ENCODE measurements at regions not wholly inside any gene's neighbourhood (a gene's known extent, or its start where the extent isn't known, plus 50 kb on each side); places are given as distances from the start of the nearest gene placed in this dataset.

DNA sequence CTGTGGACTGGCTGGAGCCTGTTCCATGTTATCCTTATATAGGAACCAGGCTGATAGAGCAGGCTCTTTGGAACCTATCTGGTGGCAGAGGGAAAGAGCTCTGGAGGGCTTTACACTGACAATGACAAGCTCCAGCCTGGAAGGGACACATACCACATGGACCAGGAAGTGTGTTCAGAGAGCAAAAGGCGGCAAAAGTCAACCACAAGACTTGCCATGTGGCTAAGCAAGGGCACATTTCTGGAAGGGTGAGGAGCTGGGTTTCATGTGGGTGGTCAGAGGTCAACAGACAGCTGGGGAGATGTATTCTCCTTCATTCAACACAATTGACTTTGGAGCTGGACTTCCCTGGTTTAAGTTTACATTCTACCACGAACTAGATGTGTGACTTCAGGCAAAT lies 325.2 kb downstream of the DYSF start:
- TF ChIP-seq, protein P1, sequence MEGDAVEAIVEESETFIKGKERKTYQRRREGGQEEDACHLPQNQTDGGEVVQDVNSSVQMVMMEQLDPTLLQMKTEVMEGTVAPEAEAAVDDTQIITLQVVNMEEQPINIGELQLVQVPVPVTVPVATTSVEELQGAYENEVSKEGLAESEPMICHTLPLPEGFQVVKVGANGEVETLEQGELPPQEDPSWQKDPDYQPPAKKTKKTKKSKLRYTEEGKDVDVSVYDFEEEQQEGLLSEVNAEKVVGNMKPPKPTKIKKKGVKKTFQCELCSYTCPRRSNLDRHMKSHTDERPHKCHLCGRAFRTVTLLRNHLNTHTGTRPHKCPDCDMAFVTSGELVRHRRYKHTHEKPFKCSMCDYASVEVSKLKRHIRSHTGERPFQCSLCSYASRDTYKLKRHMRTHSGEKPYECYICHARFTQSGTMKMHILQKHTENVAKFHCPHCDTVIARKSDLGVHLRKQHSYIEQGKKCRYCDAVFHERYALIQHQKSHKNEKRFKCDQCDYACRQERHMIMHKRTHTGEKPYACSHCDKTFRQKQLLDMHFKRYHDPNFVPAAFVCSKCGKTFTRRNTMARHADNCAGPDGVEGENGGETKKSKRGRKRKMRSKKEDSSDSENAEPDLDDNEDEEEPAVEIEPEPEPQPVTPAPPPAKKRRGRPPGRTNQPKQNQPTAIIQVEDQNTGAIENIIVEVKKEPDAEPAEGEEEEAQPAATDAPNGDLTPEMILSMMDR (conservative IDR thresholded peaks at IDR 0.05; ENCODE audit: low read depth, low read length) = no peak
- no peak for DNase-seq (ENCODE audit: low read depth)
- no peak overlapping the region for H3K4me3 ChIP-seq (ENCODE audit: low read length)

GRCh38 chr2:71777946-71778345 lies 324.6 kb downstream of the DYSF start:
- TF ChIP-seq, protein P1 (conservative IDR thresholded peaks at IDR 0.05; ENCODE audit: low read depth, low read length) = no peak
- DNase-seq (ENCODE audit: low read depth) = no peak
- no peak overlapping the region for H3K4me3 ChIP-seq (ENCODE audit: low read length)

- no peak for DNase-seq (ENCODE audit: low read depth)
- H3K4me3 ChIP-seq (ENCODE audit: low read length) = no peak overlapping the region
- TF ChIP-seq, protein P1 (conservative IDR thresholded peaks at IDR 0.05; ENCODE audit: low read depth, low read length) = no peak
Observed at GRCh38 chr2:71776227-71776626, 322.9 kb downstream of the DYSF start.

DNA sequence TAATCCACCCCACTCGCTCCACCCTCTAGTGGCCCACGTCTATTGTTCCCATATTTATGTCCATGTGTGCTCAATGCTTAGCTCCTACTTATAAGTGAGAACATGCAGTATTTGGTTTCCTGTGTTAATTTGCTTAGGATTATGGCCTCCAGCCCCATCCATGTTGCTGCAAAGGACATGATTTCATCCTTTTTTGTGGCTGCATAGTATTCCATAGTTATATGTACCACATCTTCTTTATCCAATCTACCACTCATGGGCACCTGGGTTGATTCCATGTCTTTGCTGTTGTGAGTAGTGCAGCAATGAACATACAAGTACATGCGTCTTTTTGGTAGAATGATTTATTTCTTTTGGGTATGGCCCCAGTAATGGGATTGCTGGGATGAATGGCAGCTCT lies 319.9 kb downstream of the DYSF start:
- DNase-seq (ENCODE audit: low read depth) = no peak
- TF ChIP-seq, protein P1 (conservative IDR thresholded peaks at IDR 0.05; ENCODE audit: low read depth, low read length) = no peak
- no peak overlapping the region for H3K4me3 ChIP-seq (ENCODE audit: low read length)

GRCh38 chr2:71772510-71773172 lies 319.3 kb downstream of the DYSF start:
- no peak overlapping the region for H3K4me3 ChIP-seq (ENCODE audit: low read length)
- TF ChIP-seq, protein P1 (conservative IDR thresholded peaks at IDR 0.05; ENCODE audit: low read depth, low read length) = no peak
- DNase-seq (ENCODE audit: low read depth) = no peak

GRCh38 chr2:71767663-71768062 lies 314.3 kb downstream of the DYSF start:
- H3K4me3 ChIP-seq (ENCODE audit: low read length) = no peak overlapping the region
- DNase-seq (ENCODE audit: low read depth) = no peak
- TF ChIP-seq, protein P1 (conservative IDR thresholded peaks at IDR 0.05; ENCODE audit: low read depth, low read length) = no peak

GRCh38 chr2:71759060-71759459 lies 305.7 kb downstream of the DYSF start:
- DNase-seq (ENCODE audit: low read depth) = no peak
- H3K4me3 ChIP-seq (ENCODE audit: low read length) = no peak overlapping the region
- TF ChIP-seq, protein P1 (conservative IDR thresholded peaks at IDR 0.05; ENCODE audit: low read depth, low read length) = no peak

Measured in retinal pigment epithelial cell (primary cell).